ENCODE measurements at regions not wholly inside any gene's neighbourhood (a gene's known extent, or its start where the extent isn't known, plus 50 kb on each side); places are given as distances from the start of the nearest gene placed in this dataset.

- TF ChIP-seq CTCF (IDR thresholded peaks at IDR 0.05) (no peak), POLR2A (IDR thresholded peaks at IDR 0.05) (no peak), POLR2AphosphoS5 (IDR thresholded peaks at IDR 0.05) (no peak)
These were observed 157.7 kb upstream of the CADPS start for GRCh38 chr3:63032881-63033280.

Measured in sigmoid colon (tissue), 4 donors.